ENCODE measurements at regions not wholly inside any gene's neighbourhood (a gene's known extent, or its start where the extent isn't known, plus 50 kb on each side); places are given as distances from the start of the nearest gene placed in this dataset.

DNA sequence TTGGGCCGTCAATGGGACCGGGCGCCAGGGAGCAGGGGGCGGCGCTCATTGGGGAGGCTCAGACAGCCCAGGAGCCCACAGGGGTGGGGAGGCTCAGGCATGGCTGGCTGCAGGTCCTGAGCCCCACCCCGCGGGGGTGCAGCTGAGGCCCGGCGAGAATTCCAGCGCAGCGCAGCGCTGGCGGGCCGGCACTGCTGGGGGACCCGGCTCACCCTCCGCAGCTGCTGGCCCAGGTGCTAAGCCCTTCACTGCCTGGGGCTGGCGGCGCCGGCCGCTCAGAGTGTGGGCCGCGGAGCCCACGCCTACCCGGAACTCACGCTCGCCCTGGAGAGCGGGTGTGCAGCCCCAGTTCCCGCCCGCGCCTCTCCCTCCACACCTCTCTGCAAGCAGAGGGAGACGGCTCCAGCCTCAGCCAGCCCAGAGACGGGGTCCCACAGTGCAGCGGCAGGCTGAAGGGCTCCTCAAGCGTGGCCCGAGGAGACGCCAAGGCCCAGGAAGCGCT, 1227.4 kb downstream of the PCDH17 start:
- Histone ChIP-seq H3K36me3 (ENCODE audit: control insufficient read depth in 1 of 2, insufficient read depth in 2 of 2, low read length in 2 of 2) (no peaks in the 10 kb centered on the region), H4K12ac (ENCODE audit: low read depth, low read length) (no peak overlapping the region), H3K14ac (ENCODE audit: low read length) (no peak overlapping the region), H2AK5ac (ENCODE audit: low read length) (no peak overlapping the region), H4K91ac (ENCODE audit: low read depth, low read length) (no peak overlapping the region), H3K18ac (ENCODE audit: low read length) (no peak overlapping the region), H2BK5ac (ENCODE audit: low read depth, low read length, poor library complexity) (no peak overlapping the region), H3K4ac (ENCODE audit: low read depth, low read length) (no peak overlapping the region), H3K4me3 (ENCODE audit: low read depth, low read length) (no peak overlapping the region), H3K9ac (ENCODE audit: low read length) (no peak overlapping the region), H3K4me2 (ENCODE audit: low read length) (no peak overlapping the region), H2AFZ (ENCODE audit: insufficient read depth, low read length, poor library complexity) (no peak overlapping the region), H3K27ac (ENCODE audit: low read depth, low read length) (no peak overlapping the region), H4K8ac (ENCODE audit: low read depth, low read length) (no peak overlapping the region), H3K27me3 (ENCODE audit: insufficient read depth, low read length) (no peaks in the 10 kb centered on the region), H3K79me2 (ENCODE audit: control insufficient read depth, insufficient read depth, low read length, poor library complexity) (no peaks in the 10 kb centered on the region), H3K4me1 (ENCODE audit: control insufficient read depth in 1 of 2, insufficient read depth in 2 of 2, low read length in 2 of 2) (no peaks in the 10 kb centered on the region), H3K9me3 (ENCODE audit: insufficient read depth, low read depth, low read length) (no peaks in the 10 kb centered on the region), H2BK120ac (ENCODE audit: insufficient read depth, low read length, poor library complexity) (no peak overlapping the region), H2BK12ac (ENCODE audit: low read length) (no peak overlapping the region), H3K79me1 (ENCODE audit: low read length) (no peaks in the 10 kb centered on the region), H3K23ac (ENCODE audit: low read length) (no peak overlapping the region)
- no CpG with 5 or more reads among the region's 37 CpGs for WGBS (ENCODE audit: extremely low coverage, insufficient coverage, insufficient read length)
- DNase-seq: no peak

DNA sequence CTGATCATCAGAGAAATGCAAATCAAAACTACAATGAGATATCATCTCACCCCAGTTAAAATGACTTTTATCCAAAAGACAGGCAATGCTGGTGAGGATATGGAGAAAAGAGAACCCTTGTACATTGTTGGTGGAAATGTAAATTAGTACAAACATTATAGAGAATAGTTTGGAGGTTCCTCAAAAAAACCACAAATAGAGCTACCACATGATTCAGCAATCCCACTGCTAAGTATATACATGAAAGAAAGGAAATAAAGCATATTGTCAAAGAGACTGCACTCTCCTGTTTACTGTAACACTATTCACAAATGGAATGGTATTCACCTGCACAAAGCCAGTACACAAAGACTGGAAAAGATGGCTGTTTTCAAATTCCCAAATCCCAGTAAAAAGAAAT, 1233.7 kb downstream of the PCDH17 start:
- no peak overlapping the region for H3K4me3 ChIP-seq (ENCODE audit: low read depth, low read length)
- no peak overlapping the region for H2AFZ ChIP-seq (ENCODE audit: insufficient read depth, low read length, poor library complexity)
- H2BK12ac ChIP-seq (ENCODE audit: low read length): no peak overlapping the region
- H3K4ac ChIP-seq (ENCODE audit: low read depth, low read length): no peak overlapping the region
- H3K27me3 ChIP-seq (ENCODE audit: insufficient read depth, low read length): no peaks in the 10 kb centered on the region
- H3K79me2 ChIP-seq (ENCODE audit: control insufficient read depth, insufficient read depth, low read length, poor library complexity): no peaks in the 10 kb centered on the region
- no peak overlapping the region for H3K4me2 ChIP-seq (ENCODE audit: low read length)
- no peaks in the 10 kb centered on the region for H3K36me3 ChIP-seq (ENCODE audit: control insufficient read depth in 1 of 2, insufficient read depth in 2 of 2, low read length in 2 of 2)
- H4K12ac ChIP-seq (ENCODE audit: low read depth, low read length): no peak overlapping the region
- H2AK5ac ChIP-seq (ENCODE audit: low read length): no peak overlapping the region
- H3K4me1 ChIP-seq (ENCODE audit: control insufficient read depth in 1 of 2, insufficient read depth in 2 of 2, low read length in 2 of 2): no peaks in the 10 kb centered on the region
- H3K9me3 ChIP-seq (ENCODE audit: insufficient read depth, low read depth, low read length): no peaks in the 10 kb centered on the region
- no peak overlapping the region for H2BK5ac ChIP-seq (ENCODE audit: low read depth, low read length, poor library complexity)
- DNase-seq: no peak
- no peak overlapping the region for H3K27ac ChIP-seq (ENCODE audit: low read depth, low read length)
- H3K14ac ChIP-seq (ENCODE audit: low read length): no peak overlapping the region
- H4K8ac ChIP-seq (ENCODE audit: low read depth, low read length): no peak overlapping the region
- H3K9ac ChIP-seq (ENCODE audit: low read length): no peak overlapping the region
- H4K91ac ChIP-seq (ENCODE audit: low read depth, low read length): no peak overlapping the region
- H2BK120ac ChIP-seq (ENCODE audit: insufficient read depth, low read length, poor library complexity): no peak overlapping the region
- H3K79me1 ChIP-seq (ENCODE audit: low read length): no peaks in the 10 kb centered on the region
- no peak overlapping the region for H3K23ac ChIP-seq (ENCODE audit: low read length)
- no peak overlapping the region for H3K18ac ChIP-seq (ENCODE audit: low read length)

GRCh38 chr13:58869566-58869965, 1238.0 kb downstream of the PCDH17 start:
- Histone ChIP-seq H2AFZ (ENCODE audit: insufficient read depth, low read length, poor library complexity) (no peak overlapping the region), H3K27ac (ENCODE audit: low read depth, low read length) (no peak overlapping the region)
- WGBS (ENCODE audit: extremely low coverage, insufficient coverage, insufficient read length): no CpG with 5 or more reads among the region's 1 CpG

DNA sequence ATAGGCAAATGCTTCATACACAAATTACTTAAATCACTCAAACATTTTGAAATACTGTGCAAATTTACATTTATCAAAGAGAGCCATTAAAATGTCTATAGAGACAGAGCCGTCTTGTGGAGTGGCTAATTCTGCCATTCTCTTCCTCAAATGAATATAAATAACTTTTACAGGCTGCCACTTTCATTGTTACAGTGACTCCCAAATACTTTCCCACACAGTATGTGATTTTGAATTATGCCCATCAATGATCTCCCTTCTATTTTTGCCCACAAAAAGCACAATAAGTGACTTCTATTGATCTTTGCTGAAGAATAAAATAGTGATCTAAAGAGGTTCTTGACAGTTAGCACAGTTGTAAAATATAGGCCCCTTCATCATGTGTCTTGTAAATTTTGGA, 1244.9 kb downstream of the PCDH17 start:
- H2BK12ac ChIP-seq (ENCODE audit: low read length): no peak overlapping the region
- no peak overlapping the region for H3K4me2 ChIP-seq (ENCODE audit: low read length)
- no peaks in the 10 kb centered on the region for H3K4me1 ChIP-seq (ENCODE audit: control insufficient read depth in 1 of 2, insufficient read depth in 2 of 2, low read length in 2 of 2)
- no peaks in the 10 kb centered on the region for H3K9me3 ChIP-seq (ENCODE audit: insufficient read depth, low read depth, low read length)
- no peaks in the 10 kb centered on the region for H3K27me3 ChIP-seq (ENCODE audit: insufficient read depth, low read length)
- no peak overlapping the region for H4K8ac ChIP-seq (ENCODE audit: low read depth, low read length)
- no peak for DNase-seq
- H3K79me1 ChIP-seq (ENCODE audit: low read length): no peaks in the 10 kb centered on the region
- H2BK120ac ChIP-seq (ENCODE audit: insufficient read depth, low read length, poor library complexity): no peak overlapping the region
- no peak overlapping the region for H3K23ac ChIP-seq (ENCODE audit: low read length)
- H3K4ac ChIP-seq (ENCODE audit: low read depth, low read length): no peak overlapping the region
- H3K9ac ChIP-seq (ENCODE audit: low read length): no peak overlapping the region
- H2AFZ ChIP-seq (ENCODE audit: insufficient read depth, low read length, poor library complexity): no peak overlapping the region
- no peak overlapping the region for H3K27ac ChIP-seq (ENCODE audit: low read depth, low read length)
- H3K14ac ChIP-seq (ENCODE audit: low read length): no peak overlapping the region
- H2AK5ac ChIP-seq (ENCODE audit: low read length): no peak overlapping the region
- no peak overlapping the region for H2BK5ac ChIP-seq (ENCODE audit: low read depth, low read length, poor library complexity)
- no peaks in the 10 kb centered on the region for H3K36me3 ChIP-seq (ENCODE audit: control insufficient read depth in 1 of 2, insufficient read depth in 2 of 2, low read length in 2 of 2)
- H4K91ac ChIP-seq (ENCODE audit: low read depth, low read length): no peak overlapping the region
- no peak overlapping the region for H3K18ac ChIP-seq (ENCODE audit: low read length)
- H3K4me3 ChIP-seq (ENCODE audit: low read depth, low read length): no peak overlapping the region
- H4K12ac ChIP-seq (ENCODE audit: low read depth, low read length): no peak overlapping the region
- WGBS (ENCODE audit: extremely low coverage, insufficient coverage, insufficient read length): no CpG with 5 or more reads among the region's 1 CpG
- H3K79me2 ChIP-seq (ENCODE audit: control insufficient read depth, insufficient read depth, low read length, poor library complexity): no peaks in the 10 kb centered on the region

More at GRCh38 chr13:58869566-58869965, 1238.0 kb downstream of the PCDH17 start:
- no peak overlapping the region for H3K18ac ChIP-seq (ENCODE audit: low read length)
- no peak overlapping the region for H4K91ac ChIP-seq (ENCODE audit: low read depth, low read length)
- no peaks in the 10 kb centered on the region for H3K36me3 ChIP-seq (ENCODE audit: control insufficient read depth in 1 of 2, insufficient read depth in 2 of 2, low read length in 2 of 2)
- no peak overlapping the region for H3K23ac ChIP-seq (ENCODE audit: low read length)
- H3K9me3 ChIP-seq (ENCODE audit: insufficient read depth, low read depth, low read length): no peaks in the 10 kb centered on the region
- H3K9ac ChIP-seq (ENCODE audit: low read length): no peak overlapping the region
- H3K14ac ChIP-seq (ENCODE audit: low read length): no peak overlapping the region
- H4K8ac ChIP-seq (ENCODE audit: low read depth, low read length): no peak overlapping the region
- H2AK5ac ChIP-seq (ENCODE audit: low read length): no peak overlapping the region
- H2BK5ac ChIP-seq (ENCODE audit: low read depth, low read length, poor library complexity): no peak overlapping the region
- no peak overlapping the region for H3K4me3 ChIP-seq (ENCODE audit: low read depth, low read length)
- no peak overlapping the region for H3K4ac ChIP-seq (ENCODE audit: low read depth, low read length)
- H3K27me3 ChIP-seq (ENCODE audit: insufficient read depth, low read length): no peaks in the 10 kb centered on the region
- no peak overlapping the region for H2BK12ac ChIP-seq (ENCODE audit: low read length)
- H3K79me2 ChIP-seq (ENCODE audit: control insufficient read depth, insufficient read depth, low read length, poor library complexity): no peaks in the 10 kb centered on the region
- no peak overlapping the region for H2BK120ac ChIP-seq (ENCODE audit: insufficient read depth, low read length, poor library complexity)
- no peak for DNase-seq
- no peaks in the 10 kb centered on the region for H3K79me1 ChIP-seq (ENCODE audit: low read length)
- H4K12ac ChIP-seq (ENCODE audit: low read depth, low read length): no peak overlapping the region
- H3K4me1 ChIP-seq (ENCODE audit: control insufficient read depth in 1 of 2, insufficient read depth in 2 of 2, low read length in 2 of 2): no peaks in the 10 kb centered on the region
- H3K4me2 ChIP-seq (ENCODE audit: low read length): no peak overlapping the region

Measured in trophoblast cell (in vitro differentiated cells and primary cell).